AG09309 (cell line): ENCODE measurements at regions not wholly inside any gene's neighbourhood (a gene's known extent, or its start where the extent isn't known, plus 50 kb on each side); places are given as distances from the start of the nearest gene placed in this dataset.

Experiments
- DNase-seq: peaks from one replicate; pipeline ENCODE4 v3.0.0-alpha.2; 2010; ENCODE audit warnings: low read depth
- H3K4me3 ChIP-seq: 2 replicates; pipeline ENCODE4 v1.5.1; 2011; ENCODE audit warnings: mild to moderate bottlenecking, low read depth, low read length, moderate library complexity; ENCODE audit not compliant: control insufficient read depth
- CTCF ChIP-seq: IDR thresholded peaks from 2 replicates; pipeline ENCODE4 v1.5.1; 2011; ENCODE audit warnings: mild to moderate bottlenecking, low read depth, low read length, inconsistent platforms; ENCODE audit not compliant: insufficient read depth, control insufficient read depth; ENCODE audit errors: missing control alignments

GRCh38 chr12:87846045-87846444 lies 183.2 kb downstream of the C12orf50 start:
- no peak for DNase-seq
- H3K4me3 ChIP-seq, result no peak overlapping the region
- TF ChIP-seq CTCF, result no peak

GRCh38 chr12:87841935-87842334 lies 187.3 kb downstream of the C12orf50 start:
- no peak overlapping the region for H3K4me3 ChIP-seq
- no peak for TF ChIP-seq CTCF
- DNase-seq, result no peak

- TF ChIP-seq CTCF, result no peak
- no peak overlapping the region for H3K4me3 ChIP-seq
- no peak for DNase-seq
Observed at GRCh38 chr12:87836190-87836589, 193.0 kb downstream of the C12orf50 start.

GRCh38 chr12:87828382-87828973 lies 200.7 kb downstream of the C12orf50 start:
- H3K4me3 ChIP-seq, result no peak overlapping the region
- no peak for TF ChIP-seq CTCF
- DNase-seq, result no peak

GRCh38 chr12:87827638-87828264 lies 201.4 kb downstream of the C12orf50 start:
- TF ChIP-seq CTCF, result no peak
- no peak overlapping the region for H3K4me3 ChIP-seq

GRCh38 chr12:87822923-87823322 lies 206.3 kb downstream of the C12orf50 start:
- no peak overlapping the region for H3K4me3 ChIP-seq
- no peak for TF ChIP-seq CTCF
- no peak for DNase-seq

More at GRCh38 chr12:87827638-87828264, 201.4 kb downstream of the C12orf50 start:
- DNase-seq, result no peak

GRCh38 chr12:87820524-87821202 lies 208.5 kb downstream of the C12orf50 start:
- no peak for DNase-seq
- H3K4me3 ChIP-seq, result no peak overlapping the region
- no peak for TF ChIP-seq CTCF
